NCI-H2081 (cell line): ENCODE measurements at regions not wholly inside any gene's neighbourhood (a gene's known extent, or its start where the extent isn't known, plus 50 kb on each side); places are given as distances from the start of the nearest gene placed in this dataset.
"Not testable (repeated sequence)": the region's sequence is repeated elsewhere in the genome, so short reads cannot be mapped to it uniquely, and the experiment has no call there.

ENCODE experiments used
- DNase-seq, 2 experiments: peaks; one replicate each; lab custom pipeline; 2025; lab: John Stamatoyannopoulos, UW

DNA sequence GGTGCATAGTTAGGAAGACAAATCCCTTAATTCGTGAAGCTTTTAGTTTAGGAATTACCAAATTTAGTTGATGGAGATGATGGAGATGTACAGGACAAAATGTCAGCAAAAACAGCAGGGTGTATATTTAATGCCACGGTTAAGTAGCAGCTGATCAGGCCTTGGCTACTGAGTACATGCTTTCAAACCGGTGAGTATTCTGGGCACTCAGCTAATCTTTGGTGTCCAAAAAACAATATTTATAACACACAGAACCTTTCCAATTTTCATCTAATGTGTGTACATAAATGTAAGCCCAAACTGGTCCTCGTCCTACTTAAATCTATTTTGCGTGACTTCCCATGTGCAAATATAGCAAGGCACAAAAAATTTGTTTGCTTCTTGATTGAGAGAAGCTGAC lies 703.4 kb upstream of the LINC00305 start:
- peak in 1 of 2 experiments; percentile 30 for DNase-seq

- no peak for DNase-seq
Measured at GRCh38 chr18:64851726-64852125, 702.8 kb upstream of the LINC00305 start.

- no peak for DNase-seq
Measured at GRCh38 chr18:64850791-64851190, 701.9 kb upstream of the LINC00305 start.

DNA sequence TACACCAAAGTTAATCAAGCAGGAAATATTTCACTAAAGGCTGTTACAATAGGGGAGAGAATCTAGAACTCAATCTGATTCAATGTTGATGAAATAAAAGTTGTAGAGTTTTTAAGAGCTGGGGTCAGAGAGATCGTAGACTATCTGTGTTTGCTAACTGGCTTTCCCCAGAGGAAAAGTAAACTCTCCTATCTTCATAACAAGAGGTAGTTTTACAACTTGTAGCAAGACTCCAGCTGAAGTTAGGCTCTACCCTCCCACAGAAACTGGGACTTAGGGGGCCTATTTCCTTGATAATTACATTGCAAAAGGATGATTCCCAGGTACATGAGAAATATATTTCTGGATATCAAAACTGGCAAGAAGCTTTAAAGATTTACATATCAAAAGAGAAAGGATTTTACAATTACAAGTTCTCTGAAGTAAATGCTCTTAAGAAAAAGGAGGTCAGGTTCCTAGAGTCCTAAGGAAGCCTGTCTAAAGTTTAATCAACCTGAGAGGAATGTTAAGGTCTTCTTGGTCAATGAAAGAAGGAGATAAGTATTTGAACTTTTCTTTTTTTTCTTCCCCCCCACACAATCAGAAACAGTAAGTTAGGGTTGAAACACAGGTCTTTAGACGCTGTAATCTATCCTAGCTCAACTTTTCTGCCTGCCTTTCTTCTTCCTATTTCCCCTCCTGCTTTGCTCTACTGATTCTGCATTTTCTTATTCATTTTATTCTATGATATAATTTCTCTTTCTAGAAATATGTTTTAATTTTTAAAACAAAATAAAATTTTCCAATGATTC lies 692.2 kb upstream of the LINC00305 start:
- DNase-seq, result no peak

DNA sequence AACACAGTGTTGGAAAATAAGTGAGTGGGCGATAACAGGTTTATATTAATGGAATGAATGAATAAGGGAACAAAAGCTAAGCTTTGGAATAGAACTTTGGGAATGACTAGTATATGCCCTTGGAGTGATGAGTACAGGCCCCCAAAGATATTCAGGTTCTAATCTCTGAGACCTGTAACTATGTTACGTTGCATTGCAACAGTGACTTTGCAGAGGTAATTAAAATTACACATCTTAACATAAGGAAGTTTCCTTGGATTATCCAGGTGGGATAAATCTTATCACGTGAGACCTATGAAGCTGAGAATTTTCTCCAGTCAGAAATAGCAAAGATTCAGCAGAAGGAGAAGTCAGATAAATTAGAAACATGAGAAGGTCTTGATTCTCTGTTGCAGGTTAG lies 661.5 kb upstream of the LINC00305 start:
- DNase-seq, result no peak

GRCh38 chr18:64809801-64810200 lies 660.9 kb upstream of the LINC00305 start:
- no peak for DNase-seq

- peak in 1 of 2 experiments; percentile 38 for DNase-seq
Measured at GRCh38 chr18:64807560-64807959, 658.7 kb upstream of the LINC00305 start.

DNA sequence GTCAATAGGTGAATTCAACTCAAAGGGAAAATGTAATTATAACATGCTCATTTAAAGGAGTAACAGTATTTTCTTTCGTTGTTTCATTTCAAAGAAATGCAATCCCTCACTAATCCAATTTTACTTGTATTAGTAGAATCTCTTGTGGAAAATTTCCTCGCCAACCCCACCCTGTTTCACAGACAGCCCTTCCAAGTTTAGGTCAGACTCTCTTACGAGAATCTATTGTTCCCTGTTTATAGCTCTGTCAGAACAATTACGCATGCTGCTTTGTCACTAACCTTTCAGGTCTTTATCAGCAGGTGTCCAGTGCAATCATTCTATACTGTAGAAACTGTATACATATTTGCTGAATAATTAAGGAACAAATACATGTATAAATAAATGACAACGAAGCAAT lies 657.8 kb upstream of the LINC00305 start:
- peak; percentile 16 to 77 for DNase-seq

- no peak for DNase-seq
Measured at GRCh38 chr18:64806232-64806631, 657.3 kb upstream of the LINC00305 start.

DNA sequence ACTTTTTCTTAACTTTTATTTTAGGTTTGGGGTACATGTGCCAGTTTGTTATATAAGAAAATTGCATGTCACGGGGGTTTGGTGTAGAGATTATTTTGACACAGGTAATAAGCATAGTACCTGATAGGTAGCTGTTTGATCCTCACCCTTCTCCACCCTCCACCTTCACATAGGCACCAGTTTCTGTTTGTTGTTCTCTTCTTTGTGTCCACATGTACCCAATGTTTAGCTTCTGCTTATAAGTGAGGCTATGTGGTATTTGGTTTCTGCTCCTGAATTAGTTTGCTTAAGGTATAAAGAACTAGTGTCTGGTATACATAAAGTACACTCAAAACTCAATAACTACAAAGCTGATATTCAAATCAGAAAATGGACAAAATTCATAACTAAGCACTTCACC lies 654.6 kb upstream of the LINC00305 start:
- DNase-seq, result no peak

DNA sequence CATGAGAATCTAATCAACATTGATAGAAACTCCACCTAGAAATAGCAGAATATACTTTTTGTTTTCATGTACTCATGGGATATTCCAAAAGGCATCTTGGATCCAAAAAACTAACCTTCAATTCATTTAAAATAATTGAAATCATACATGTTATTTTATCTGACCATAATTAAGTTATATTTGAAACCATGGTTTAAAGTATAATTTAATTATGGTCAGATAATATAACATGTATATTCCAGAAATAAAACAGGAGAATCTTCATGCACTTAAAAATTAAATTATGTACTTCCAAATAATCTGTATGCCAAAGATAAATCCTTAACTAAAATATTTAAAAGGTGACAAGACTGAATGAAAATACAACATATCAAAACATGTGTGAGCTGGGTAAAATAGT lies 651.3 kb upstream of the LINC00305 start:
- DNase-seq, result no peak

DNA sequence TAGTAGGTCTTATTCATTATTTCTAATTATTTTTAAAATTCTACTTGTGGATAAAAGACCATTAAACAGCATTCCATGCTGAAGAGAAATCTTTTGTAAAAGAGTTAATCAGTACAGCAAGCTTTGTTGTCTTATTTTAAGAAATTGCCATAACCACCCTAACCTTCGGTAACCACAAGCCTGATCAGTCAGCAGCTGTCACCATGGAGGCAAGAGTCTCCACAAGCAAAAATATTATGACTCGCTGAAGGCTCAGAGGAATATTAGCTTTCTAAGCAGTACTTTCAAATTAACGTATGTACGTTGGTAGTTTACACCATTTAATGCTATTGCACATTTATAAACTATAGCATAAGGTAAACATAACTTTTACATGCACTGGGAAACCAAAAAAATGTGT lies 650.5 kb upstream of the LINC00305 start:
- no peak for DNase-seq

- no peak for DNase-seq
Measured at GRCh38 chr18:64791236-64791635, 642.3 kb upstream of the LINC00305 start.

DNA sequence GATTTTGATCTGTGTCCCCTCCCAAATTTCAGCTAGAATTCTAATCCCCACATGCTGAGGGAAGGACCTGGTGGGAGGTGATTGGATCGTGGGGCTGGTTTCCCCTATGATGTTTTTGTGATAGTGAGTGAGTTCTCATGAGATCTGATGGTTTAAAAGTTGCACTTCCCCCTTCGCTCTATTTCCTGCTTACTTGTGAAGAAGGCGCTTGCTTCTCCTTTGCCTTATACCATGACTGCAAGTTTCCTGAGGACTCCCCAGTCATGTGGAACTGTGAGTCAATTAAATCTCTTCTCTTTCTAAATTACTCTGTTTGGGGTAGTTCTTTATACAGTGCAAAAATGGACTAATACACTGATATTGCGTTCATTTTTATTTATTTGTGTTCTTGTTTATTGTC lies 636.8 kb upstream of the LINC00305 start:
- DNase-seq, result no peak

DNA sequence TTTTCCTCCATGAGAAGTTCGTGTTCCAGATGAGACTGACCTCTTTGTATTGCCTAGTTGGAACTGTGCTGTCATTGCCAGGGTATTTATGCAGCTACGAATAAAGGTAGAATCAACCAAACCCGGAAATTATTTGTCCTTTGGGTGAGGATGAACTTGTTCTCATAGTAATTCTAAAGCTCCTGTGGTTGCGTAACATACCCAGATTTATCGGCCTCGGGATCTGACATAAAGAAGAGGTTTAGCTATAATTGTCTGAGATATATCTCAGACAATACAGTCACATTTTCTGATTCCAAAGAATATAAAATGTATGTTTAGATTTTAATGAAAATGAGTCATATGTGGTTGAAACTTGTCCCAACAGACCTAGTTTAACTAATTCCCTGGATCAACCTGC lies 628.7 kb upstream of the LINC00305 start:
- DNase-seq, result no peak

GRCh38 chr18:64765908-64766307 lies 617.0 kb upstream of the LINC00305 start:
- no peak for DNase-seq

GRCh38 chr18:64752707-64753106 lies 603.8 kb upstream of the LINC00305 start:
- no peak for DNase-seq

- DNase-seq, result no peak
Measured at GRCh38 chr18:64749884-64750283, 601.0 kb upstream of the LINC00305 start.

- DNase-seq, result no peak
Measured at GRCh38 chr18:64747803-64748202, 598.9 kb upstream of the LINC00305 start.

GRCh38 chr18:64742898-64743297 lies 594.0 kb upstream of the LINC00305 start:
- no peak for DNase-seq

DNA sequence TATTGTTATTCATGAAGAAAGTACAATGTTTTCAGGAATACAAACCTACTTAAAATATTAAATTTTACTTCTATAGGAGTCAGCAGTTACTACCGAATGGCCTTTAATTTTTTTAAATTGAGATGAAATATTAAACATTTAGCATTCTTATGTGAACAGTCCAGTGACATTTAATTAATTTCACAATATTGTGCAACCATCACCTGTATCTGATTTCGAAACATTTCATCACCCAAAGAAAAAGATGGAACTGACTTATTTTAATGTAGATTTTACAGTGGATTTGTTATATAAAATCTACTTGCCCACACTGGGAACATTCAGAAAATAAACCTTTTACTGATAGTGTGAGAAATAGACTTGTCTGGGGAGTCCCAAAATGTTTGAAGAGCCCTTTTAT lies 585.2 kb upstream of the LINC00305 start:
- DNase-seq, result no peak

DNA sequence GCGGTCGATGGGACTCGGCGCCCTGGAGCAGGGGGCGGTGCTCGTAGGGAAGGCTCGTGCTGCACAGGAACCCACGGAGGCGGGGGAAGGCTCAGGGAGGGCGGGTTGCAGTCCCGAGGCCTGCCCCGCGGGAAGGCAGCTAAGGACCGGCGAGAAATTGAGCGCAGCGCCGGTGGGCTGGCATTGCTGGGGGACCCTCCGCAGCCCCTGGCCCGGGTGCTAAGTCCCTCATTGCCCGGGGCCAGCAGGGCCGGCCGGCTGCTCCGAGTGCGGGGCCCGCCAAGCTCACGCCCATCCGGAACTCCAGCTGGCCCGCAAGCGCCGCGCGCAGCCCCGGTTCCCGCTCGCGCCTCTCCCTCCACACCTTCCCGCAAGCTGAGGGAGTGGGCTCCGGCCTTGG lies 576.8 kb upstream of the LINC00305 start:
- not testable (repeated sequence) for DNase-seq

GRCh38 chr18:64720781-64721464 lies 572.0 kb upstream of the LINC00305 start:
- no peak for DNase-seq

GRCh38 chr18:64718808-64719207 lies 569.9 kb upstream of the LINC00305 start:
- DNase-seq, result no peak
